CD8-positive, alpha-beta memory T cell (primary cell): ENCODE measurements at regions not wholly inside any gene's neighbourhood (a gene's known extent, or its start where the extent isn't known, plus 50 kb on each side); places are given as distances from the start of the nearest gene placed in this dataset.
A peak's percentile ranks its signal among the peaks of the same experiment; 100 is the strongest.
"Not testable (repeated sequence)": the region's sequence is repeated elsewhere in the genome, so short reads cannot be mapped to it uniquely, and the experiment has no call there.

Experiments
- CTCF ChIA-PET: fragments of 350-600 bp; sonication (Branson Sonifier 250); formaldehyde crosslinking; loops from one replicate; lab custom pipeline; 2021; ENCODE audit warnings: antibody characterized with exemption; lab: Charles Lee
- POLR2A ChIA-PET: fragments of 350-600 bp; sonication (Branson Sonifier 250); formaldehyde crosslinking; loops from one replicate; lab custom pipeline; 2021; ENCODE audit warnings: antibody characterized with exemption; lab: Charles Lee
- DNase-seq, 5 donors: peaks; one replicate each; pipeline versions ENCODE4 v3.0.0 to v3.0.0-alpha.2; 2020 to 2022; ENCODE audit warnings: mixed read lengths in 1 of 5
- H3K27ac ChIP-seq: one replicate; pipeline ENCODE4 v1.7.0; 2013; ENCODE audit warnings: low read depth, mild to moderate bottlenecking, low read length, moderate library complexity
- H3K27me3 ChIP-seq: 2 replicates; pipeline ENCODE4 v1.7.0; 2013; ENCODE audit warnings: low read length, mild to moderate bottlenecking; ENCODE audit not compliant: insufficient read depth, poor library complexity, severe bottlenecking
- H3K36me3 ChIP-seq: 2 replicates; pipeline ENCODE4 v1.7.0; 2013; ENCODE audit warnings: mild to moderate bottlenecking, low read length, moderate library complexity; ENCODE audit not compliant: insufficient read depth
- H3K4me1 ChIP-seq: 2 replicates; pipeline ENCODE4 v1.7.0; 2013; ENCODE audit warnings: mild to moderate bottlenecking, low read length, moderate library complexity; ENCODE audit not compliant: insufficient read depth
- H3K4me3 ChIP-seq: 2 replicates; pipeline ENCODE4 v1.7.0; 2013; ENCODE audit warnings: mild to moderate bottlenecking, low read length
- H3K9me3 ChIP-seq: 2 replicates; pipeline ENCODE4 v1.7.0; 2013; ENCODE audit warnings: mild to moderate bottlenecking, low read length
- H3K27ac Mint-ChIP-seq, 8 donors: one replicate each; pipeline ENCODE4 v1.8.0; 2020 to 2021; ENCODE audit warnings: mixed read lengths in 8 of 8, mild to moderate bottlenecking in 6 of 8, inconsistent platforms in 3 of 8, moderate library complexity in 3 of 8
- H3K27me3 Mint-ChIP-seq, 2 donors: one replicate each; pipeline ENCODE4 v1.8.0; 2020 to 2021; ENCODE audit warnings: mixed read lengths in 2 of 2, mild to moderate bottlenecking in 1 of 2, moderate library complexity in 1 of 2
- H3K36me3 Mint-ChIP-seq, 3 donors: one replicate each; pipeline ENCODE4 v1.8.0; 2020 to 2021; ENCODE audit warnings: mixed read lengths in 3 of 3, inconsistent platforms in 1 of 3, mild to moderate bottlenecking in 1 of 3
- H3K4me1 Mint-ChIP-seq, 3 donors: one replicate each; pipeline ENCODE4 v1.8.0; 2020 to 2021; ENCODE audit warnings: mixed read lengths in 3 of 3, inconsistent platforms in 1 of 3, mild to moderate bottlenecking in 1 of 3
- H3K4me3 Mint-ChIP-seq, 7 donors: one replicate each; pipeline ENCODE4 v1.8.0; 2020 to 2021; ENCODE audit warnings: mixed read lengths in 7 of 7, mild to moderate bottlenecking in 6 of 7, moderate library complexity in 4 of 7, inconsistent platforms in 2 of 7
- H3K9me3 Mint-ChIP-seq, 5 donors: one replicate each; pipeline ENCODE4 v1.8.0; 2020 to 2022; ENCODE audit warnings: mixed read lengths in 5 of 5, mild to moderate bottlenecking in 3 of 5, moderate library complexity in 2 of 5, inconsistent platforms in 1 of 5

DNA sequence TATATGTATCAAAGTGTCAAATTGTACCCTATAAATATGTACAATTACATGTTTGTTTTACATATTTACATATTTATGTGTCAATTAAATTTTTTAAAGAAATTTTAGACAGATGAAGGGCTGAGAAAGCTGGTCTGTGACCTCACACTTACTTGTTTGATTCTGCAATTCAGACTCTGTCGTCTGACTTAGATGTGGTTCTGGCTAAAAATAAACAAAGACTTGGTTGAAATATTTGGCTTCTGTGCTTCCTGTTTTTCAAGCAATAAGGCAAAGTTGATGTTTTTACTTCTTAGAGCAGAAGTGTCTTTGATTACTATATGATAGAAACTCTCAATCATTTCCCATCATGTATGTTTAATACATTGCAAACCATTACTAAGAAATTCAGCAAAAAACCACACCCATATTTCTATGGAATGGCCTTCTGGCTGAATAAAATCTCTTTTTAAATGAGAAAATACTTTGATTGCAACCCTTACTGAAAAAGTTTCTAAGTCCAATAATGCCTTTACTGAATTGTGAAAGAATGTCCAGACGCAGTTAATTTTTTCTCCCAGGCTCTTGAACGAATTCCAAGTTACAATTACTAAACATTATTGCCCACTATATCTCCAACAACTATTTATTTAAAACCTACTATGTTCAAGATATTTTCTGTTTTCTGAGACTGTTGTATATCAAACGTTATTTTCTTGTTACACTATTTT, 59.5 kb upstream of the PRKG1 start:
- no peak overlapping the region for H3K27ac Mint-ChIP-seq
- no peaks in the 10 kb centered on the region for H3K27me3 ChIP-seq
- no peaks in the 10 kb centered on the region for H3K9me3 Mint-ChIP-seq
- peaks cover under 1 to 15% of the 10 kb centered on the region in 2 donors for H3K27me3 Mint-ChIP-seq
- H3K36me3 ChIP-seq, result no peaks in the 10 kb centered on the region
- no peak overlapping the region for H3K4me3 ChIP-seq
- ChIA-PET CTCF (no interaction called here), POLR2A (no interaction called here)
- no peaks in the 10 kb centered on the region for H3K36me3 Mint-ChIP-seq
- H3K4me1 Mint-ChIP-seq, result peaks cover 10 to 13% (median 10%) of the 10 kb centered on the region in 3 donors
- no peaks in the 10 kb centered on the region for H3K4me1 ChIP-seq
- peak overlapping the region in 1 of 7 donors; percentile 3 for H3K4me3 Mint-ChIP-seq
- DNase-seq, result peak in 1 of 5 donors; percentile 4
- H3K9me3 ChIP-seq, result no peaks in the 10 kb centered on the region
- no peak overlapping the region for H3K27ac ChIP-seq

DNA sequence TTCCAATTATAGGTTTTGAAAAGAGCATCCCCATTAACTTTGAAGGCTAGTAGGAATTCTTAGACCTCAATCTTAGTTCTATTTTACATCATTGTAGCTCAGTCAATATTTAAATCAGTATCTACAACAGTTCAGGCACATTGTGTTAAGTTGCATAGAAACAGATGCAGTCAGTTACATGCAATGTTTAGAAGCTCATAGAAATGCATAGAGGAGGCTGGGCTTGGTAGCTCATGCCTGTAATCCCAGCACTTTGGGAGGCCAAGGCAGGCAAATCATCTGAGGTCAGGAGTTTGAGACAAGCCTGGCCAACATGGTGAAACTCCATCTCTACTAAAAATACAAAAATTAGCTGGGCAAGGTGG, 58.9 kb upstream of the PRKG1 start:
- H3K27ac Mint-ChIP-seq, H3K36me3 Mint-ChIP-seq, DNase-seq, H3K9me3 Mint-ChIP-seq, H3K27me3 ChIP-seq, H3K27ac ChIP-seq, H3K4me3 Mint-ChIP-seq, H3K4me1 ChIP-seq, H3K36me3 ChIP-seq, H3K4me3 ChIP-seq, CTCF ChIA-PET, POLR2A ChIA-PET, H3K9me3 ChIP-seq: not testable (repeated sequence)
- Mint-ChIP-seq H3K27me3 (peaks cover 0 to 13% of the 10 kb centered on the region in 2 donors), H3K4me1 (peaks cover 10 to 13% (median 10%) of the 10 kb centered on the region in 3 donors)

DNA sequence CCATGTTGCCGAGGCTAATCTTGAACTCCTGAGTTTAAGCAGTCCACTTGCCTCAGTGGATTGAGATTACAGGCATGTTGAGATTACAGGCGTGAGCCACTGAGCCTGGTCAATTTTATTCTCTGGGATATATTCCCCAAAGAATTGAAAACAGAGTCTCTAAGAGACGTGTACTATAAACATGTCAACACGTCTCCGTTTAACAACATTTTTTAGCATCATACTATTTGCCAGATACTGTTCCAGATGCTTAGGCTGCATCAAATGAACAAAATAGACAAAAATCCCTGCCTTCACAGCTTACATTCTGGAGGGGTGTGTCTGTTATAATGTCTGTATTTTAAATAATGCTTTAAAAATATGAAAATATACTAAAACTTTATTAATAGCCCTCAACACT, 54.1 kb upstream of the PRKG1 start:
- no peaks in the 10 kb centered on the region for H3K36me3 ChIP-seq
- Mint-ChIP-seq H3K4me3 (no peak overlapping the region), H3K4me1 (peaks cover 2% of the 10 kb centered on the region in 3 donors), H3K27me3 (peaks cover 0 to 13% of the 10 kb centered on the region in 2 donors), H3K9me3 (no peaks in the 10 kb centered on the region), H3K36me3 (no peaks in the 10 kb centered on the region), H3K27ac (no peak overlapping the region)
- no peaks in the 10 kb centered on the region for H3K27me3 ChIP-seq
- no peaks in the 10 kb centered on the region for H3K4me1 ChIP-seq
- H3K27ac ChIP-seq, result no peak overlapping the region
- H3K4me3 ChIP-seq, result no peak overlapping the region
- POLR2A ChIA-PET, result no interaction called here
- no peaks in the 10 kb centered on the region for H3K9me3 ChIP-seq
- CTCF ChIA-PET, result no interaction called here
- no peak for DNase-seq

DNA sequence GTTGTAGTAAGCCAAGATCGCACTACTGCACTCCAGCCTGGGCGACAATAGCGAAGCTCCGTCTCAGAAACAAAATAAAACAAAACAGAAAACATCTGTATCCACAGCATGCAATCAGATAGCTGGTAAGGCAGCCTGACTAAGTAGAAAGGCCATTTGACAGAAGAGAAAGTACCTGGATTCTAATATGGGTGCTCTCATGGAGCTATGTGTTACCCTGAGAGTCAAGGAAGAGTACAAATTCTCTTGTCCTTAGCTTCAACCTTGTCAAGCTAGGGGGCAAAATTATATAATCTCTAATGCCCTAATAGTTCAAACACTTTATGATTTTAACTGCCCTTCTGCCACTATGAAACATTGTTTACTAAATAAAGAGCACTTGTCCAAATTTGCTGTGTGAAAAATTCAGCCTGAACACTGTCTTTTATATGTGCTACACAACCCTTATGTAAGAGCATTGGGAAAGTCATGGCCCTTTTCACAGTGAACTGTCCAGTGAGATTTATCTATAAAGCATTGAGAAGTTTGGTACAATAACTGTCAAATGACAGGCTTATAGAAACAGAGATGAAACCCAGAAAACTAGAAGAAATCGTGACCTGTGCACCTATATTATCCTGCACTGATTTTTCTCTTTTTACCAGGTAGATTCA, 51.2 kb upstream of the PRKG1 start:
- Histone ChIP-seq H3K27me3 (no peaks in the 10 kb centered on the region), H3K4me1 (no peaks in the 10 kb centered on the region), H3K4me3 (no peak overlapping the region), H3K9me3 (no peaks in the 10 kb centered on the region), H3K36me3 (no peaks in the 10 kb centered on the region), H3K27ac (no peak overlapping the region)
- Mint-ChIP-seq H3K4me3 (no peak overlapping the region), H3K4me1 (no peaks in the 10 kb centered on the region), H3K27me3 (peaks cover 7 to 18% of the 10 kb centered on the region in 2 donors), H3K36me3 (no peaks in the 10 kb centered on the region), H3K9me3 (no peaks in the 10 kb centered on the region), H3K27ac (peak overlapping the region in 1 of 8 donors; percentile 40)
- DNase-seq, result no peak
- POLR2A ChIA-PET, result no interaction called here
- CTCF ChIA-PET, result interaction anchor here (1.3 kb wide), 1 partner anchor 10 kb away, joined by 3 read pairs; no protein-coding TSS in a partner anchor

DNA sequence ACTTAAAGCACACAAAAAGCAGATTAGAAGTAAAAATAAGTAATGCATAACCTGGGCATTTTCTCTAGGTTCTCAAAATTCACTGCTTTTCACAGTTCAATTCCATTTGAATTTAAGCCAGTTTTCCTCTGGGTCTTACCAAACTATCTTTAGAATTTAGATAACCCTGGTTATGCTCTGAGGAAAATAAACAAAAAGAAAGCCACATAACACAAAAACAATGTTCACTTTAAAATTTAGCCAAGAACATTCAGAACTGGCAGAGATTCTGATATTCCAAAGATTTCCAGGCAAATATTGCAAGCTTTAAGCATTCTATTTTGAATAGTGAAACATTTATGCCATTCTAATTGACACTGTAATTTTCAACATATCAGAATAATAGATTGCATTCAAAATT, 50.7 kb upstream of the PRKG1 start:
- no peaks in the 10 kb centered on the region for H3K9me3 ChIP-seq
- H3K36me3 ChIP-seq, result no peaks in the 10 kb centered on the region
- Mint-ChIP-seq H3K27me3 (peaks cover 7 to 18% of the 10 kb centered on the region in 2 donors), H3K4me3 (no peak overlapping the region), H3K36me3 (no peaks in the 10 kb centered on the region), H3K4me1 (no peaks in the 10 kb centered on the region), H3K9me3 (no peaks in the 10 kb centered on the region), H3K27ac (no peak overlapping the region)
- ChIA-PET CTCF (no interaction called here), POLR2A (no interaction called here)
- no peaks in the 10 kb centered on the region for H3K4me1 ChIP-seq
- no peak overlapping the region for H3K4me3 ChIP-seq
- H3K27me3 ChIP-seq, result no peaks in the 10 kb centered on the region
- no peak for DNase-seq
- no peak overlapping the region for H3K27ac ChIP-seq
